ENCODE measurements at regions not wholly inside any gene's neighbourhood (a gene's known extent, or its start where the extent isn't known, plus 50 kb on each side); places are given as distances from the start of the nearest gene placed in this dataset.

- TF ChIP-seq CTCF (conservative IDR thresholded peaks at IDR 0.05; ENCODE audit: low read depth, low read length) (no peak), EZH2 (IDR thresholded peaks at IDR 0.05; ENCODE audit: borderline replicate concordance, low read depth, low read length, poor library complexity, severe bottlenecking) (no peak)
These were observed 346.3 kb downstream of the SHANK2 start for GRCh38 chr11:70906101-70906500.

All from A673 (cell line).